ENCODE measurements at regions not wholly inside any gene's neighbourhood (a gene's known extent, or its start where the extent isn't known, plus 50 kb on each side); places are given as distances from the start of the nearest gene placed in this dataset.

DNA sequence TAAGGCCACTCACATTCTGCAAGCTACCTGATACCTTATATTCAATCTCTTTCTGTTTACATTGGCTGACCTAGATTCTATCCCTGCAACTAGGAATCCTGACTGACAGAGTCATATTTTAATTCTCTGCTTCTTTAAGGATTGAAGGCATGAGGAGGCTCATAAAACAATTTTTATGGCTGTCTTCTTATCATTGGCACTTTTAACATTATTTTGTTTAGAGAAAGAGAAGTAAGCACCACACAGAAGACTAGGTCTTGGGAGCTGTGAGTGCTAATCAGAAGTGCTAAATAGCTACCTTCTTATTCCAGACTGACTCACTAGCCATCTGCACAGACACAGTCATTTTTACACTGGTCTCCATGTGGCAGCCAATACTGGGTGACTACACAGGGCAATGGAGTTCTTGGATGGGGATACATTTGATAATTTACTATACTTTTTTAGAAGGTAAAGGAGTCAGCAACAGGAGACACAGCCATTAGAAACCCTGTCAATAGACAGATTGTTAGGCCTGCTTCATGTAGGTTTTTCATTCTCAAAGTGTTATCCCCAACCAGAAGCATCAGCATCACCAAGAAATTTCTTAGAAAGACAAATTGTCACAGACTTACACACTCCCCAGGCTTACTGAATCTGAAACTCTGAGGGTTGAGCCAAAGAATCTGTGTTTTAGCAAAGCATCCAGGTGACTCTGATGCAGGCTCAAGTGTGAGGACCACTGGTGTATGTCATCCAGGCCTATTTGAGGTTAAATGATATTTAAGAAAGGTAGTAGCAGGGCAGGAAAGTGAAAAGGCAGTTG, 214.1 kb downstream of the DUSP6 start:
- Histone ChIP-seq H3K27me3 (no peaks in the 10 kb centered on the region), H3K9me3 (no peaks in the 10 kb centered on the region), H3K4me3 (no peak overlapping the region), H3K4me1 (no peaks in the 10 kb centered on the region), H3K27ac (no peak overlapping the region), H3K36me3 (no peaks in the 10 kb centered on the region)
- TF ChIP-seq POLR2A (IDR thresholded peaks at IDR 0.05) (no peak), CTCF (IDR thresholded peaks at IDR 0.05) (no peak)
- no peak for DNase-seq
- intact Hi-C loops (cut with DNase I; ENCODE audit: low total_unique reads), result no loop called here

GRCh38 chr12:89135976-89136634, 216.2 kb downstream of the DUSP6 start:
- no peaks in the 10 kb centered on the region for H3K36me3 ChIP-seq
- no peak overlapping the region for H3K27ac ChIP-seq
- H3K4me3 ChIP-seq, result no peak overlapping the region
- intact Hi-C loops (cut with DNase I; ENCODE audit: low total_unique reads), result no loop called here
- no peaks in the 10 kb centered on the region for H3K9me3 ChIP-seq
- DNase-seq, result no peak
- H3K27me3 ChIP-seq, result no peaks in the 10 kb centered on the region
- H3K4me1 ChIP-seq, result no peaks in the 10 kb centered on the region
- TF ChIP-seq CTCF (IDR thresholded peaks at IDR 0.05) (no peak), POLR2A (IDR thresholded peaks at IDR 0.05) (no peak)

DNA sequence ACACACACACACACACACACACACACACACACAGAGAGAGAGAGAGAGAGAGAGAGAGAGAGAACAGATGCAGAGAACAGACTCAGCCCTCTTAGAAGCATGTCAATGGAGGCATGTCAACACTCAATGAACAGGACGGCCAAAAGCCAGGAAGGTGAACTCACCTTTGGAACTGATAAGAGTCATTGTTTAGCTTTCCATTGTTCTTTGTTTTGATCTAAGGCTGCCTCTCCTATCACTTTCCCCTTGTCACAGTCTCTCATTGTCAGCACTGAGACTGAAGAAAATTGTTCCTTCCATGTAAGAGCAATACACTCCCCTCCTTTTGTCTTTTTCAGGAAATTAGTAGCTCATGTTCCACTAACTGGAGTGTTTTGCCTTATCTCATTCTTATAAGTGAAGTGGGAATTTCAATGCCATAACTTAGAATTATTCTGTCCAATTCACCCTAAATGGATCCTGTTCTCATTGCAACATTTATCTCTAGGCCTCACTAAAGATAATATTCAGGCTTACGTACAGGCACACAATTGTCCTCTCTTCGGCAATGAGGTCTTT, 218.0 kb downstream of the DUSP6 start:
- no peak for DNase-seq
- no peaks in the 10 kb centered on the region for H3K4me1 ChIP-seq
- intact Hi-C loops (cut with DNase I; ENCODE audit: low total_unique reads), result no loop called here
- no peak overlapping the region for H3K27ac ChIP-seq
- TF ChIP-seq POLR2A (IDR thresholded peaks at IDR 0.05) (no peak), CTCF (IDR thresholded peaks at IDR 0.05) (no peak)
- no peaks in the 10 kb centered on the region for H3K9me3 ChIP-seq
- H3K27me3 ChIP-seq, result no peaks in the 10 kb centered on the region
- no peak overlapping the region for H3K4me3 ChIP-seq
- H3K36me3 ChIP-seq, result no peaks in the 10 kb centered on the region

GRCh38 chr12:89129167-89129870, 223.0 kb downstream of the DUSP6 start:
- H3K4me1 ChIP-seq, result no peaks in the 10 kb centered on the region
- DNase-seq, result no peak
- no peaks in the 10 kb centered on the region for H3K9me3 ChIP-seq
- H3K27me3 ChIP-seq, result no peaks in the 10 kb centered on the region
- intact Hi-C loops (cut with DNase I; ENCODE audit: low total_unique reads), result no loop called here
- no peak overlapping the region for H3K4me3 ChIP-seq
- no peaks in the 10 kb centered on the region for H3K36me3 ChIP-seq
- no peak overlapping the region for H3K27ac ChIP-seq
- TF ChIP-seq CTCF (IDR thresholded peaks at IDR 0.05), result no peak
- TF ChIP-seq POLR2A (IDR thresholded peaks at IDR 0.05), result no peak
